22Rv1 (cell line): ENCODE measurements at regions not wholly inside any gene's neighbourhood (a gene's known extent, or its start where the extent isn't known, plus 50 kb on each side); places are given as distances from the start of the nearest gene placed in this dataset.

Experiments
- CTCF ChIP-seq: fragments of 450-650 bp; IDR thresholded peaks from 2 replicates; pipeline ENCODE4 v1.5.1; 2017; ENCODE audit warnings: mild to moderate bottlenecking
- ZFX ChIP-seq: fragments of 450-650 bp; IDR thresholded peaks from 2 replicates; pipeline ENCODE4 v1.6.1; 2017; ENCODE audit warnings: antibody characterized with exemption, borderline replicate concordance

GRCh38 chr21:35622612-35623011 lies 437.7 kb downstream of the SETD4 start:
- TF ChIP-seq CTCF, result no peak
- TF ChIP-seq ZFX, result no peak
